ENCODE measurements at regions not wholly inside any gene's neighbourhood (a gene's known extent, or its start where the extent isn't known, plus 50 kb on each side); places are given as distances from the start of the nearest gene placed in this dataset.
"Not testable (repeated sequence)": the region's sequence is repeated elsewhere in the genome, so short reads cannot be mapped to it uniquely, and the experiment has no call there.

DNA sequence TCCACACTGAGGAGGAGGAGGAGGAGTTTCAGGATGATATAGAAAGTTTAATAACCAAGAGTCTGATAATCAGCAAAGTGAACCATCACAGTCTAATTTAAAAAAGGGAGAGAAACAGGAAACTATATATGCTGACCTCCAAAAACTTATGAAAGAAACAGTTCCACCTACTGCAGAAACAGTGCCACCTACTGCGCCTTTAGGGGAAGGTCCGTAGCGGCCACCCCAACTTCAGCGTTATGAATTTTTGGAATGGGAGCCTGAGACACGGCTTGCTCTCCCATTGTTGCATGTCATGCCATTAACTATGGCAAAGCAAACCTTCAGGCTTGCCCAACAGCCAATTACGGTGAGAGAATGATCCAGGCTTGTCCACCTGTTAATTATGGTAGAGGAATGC is 1719.2 kb upstream of the LRRTM1 start:
- ATAC-seq (no peak), DNase-seq (no peak)
- H3K4me3 Mint-ChIP-seq, result no peak overlapping the region
- H3K4me1 Mint-ChIP-seq, result no peaks in the 10 kb centered on the region
- no peak overlapping the region for H3K27ac Mint-ChIP-seq
- peaks cover 5 to 17% of the 10 kb centered on the region in 2 donors for H3K9me3 Mint-ChIP-seq
- H3K27me3 Mint-ChIP-seq, result no peaks in the 10 kb centered on the region

DNA sequence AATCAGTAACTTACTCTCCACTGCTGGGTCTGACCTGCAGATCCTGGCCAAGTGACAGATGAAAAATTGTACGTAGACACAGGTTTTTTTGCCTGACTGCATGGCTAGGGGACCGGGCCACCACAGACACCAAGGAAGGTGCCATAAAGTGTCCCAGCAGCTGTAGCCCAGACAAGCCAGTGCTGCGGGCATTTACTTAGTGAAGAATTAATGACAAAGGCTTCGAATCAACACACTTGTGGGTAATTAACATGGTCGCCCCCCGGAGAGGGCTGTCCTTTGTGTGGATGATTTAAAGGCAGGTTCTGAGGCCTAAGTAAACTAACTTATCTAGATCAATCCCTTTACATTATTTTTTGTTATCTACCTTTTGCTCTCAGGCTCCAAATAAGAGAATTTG is 1709.1 kb upstream of the LRRTM1 start:
- Mint-ChIP-seq H3K27ac (no peak overlapping the region), H3K9me3 (no peaks in the 10 kb centered on the region), H3K4me1 (no peaks in the 10 kb centered on the region), H3K4me3 (no peak overlapping the region), H3K27me3 (no peaks in the 10 kb centered on the region)
- no peak for ATAC-seq
- DNase-seq, result no peak

GRCh38 chr2:82007071-82007664 is 1702.6 kb upstream of the LRRTM1 start:
- no peaks in the 10 kb centered on the region for H3K4me1 Mint-ChIP-seq
- DNase-seq (no peak), ATAC-seq (no peak)
- no peaks in the 10 kb centered on the region for H3K27me3 Mint-ChIP-seq
- H3K4me3 Mint-ChIP-seq, result no peak overlapping the region
- no peak overlapping the region for H3K27ac Mint-ChIP-seq
- H3K9me3 Mint-ChIP-seq, result peaks cover 3 to 23% of the 10 kb centered on the region in 2 donors

DNA sequence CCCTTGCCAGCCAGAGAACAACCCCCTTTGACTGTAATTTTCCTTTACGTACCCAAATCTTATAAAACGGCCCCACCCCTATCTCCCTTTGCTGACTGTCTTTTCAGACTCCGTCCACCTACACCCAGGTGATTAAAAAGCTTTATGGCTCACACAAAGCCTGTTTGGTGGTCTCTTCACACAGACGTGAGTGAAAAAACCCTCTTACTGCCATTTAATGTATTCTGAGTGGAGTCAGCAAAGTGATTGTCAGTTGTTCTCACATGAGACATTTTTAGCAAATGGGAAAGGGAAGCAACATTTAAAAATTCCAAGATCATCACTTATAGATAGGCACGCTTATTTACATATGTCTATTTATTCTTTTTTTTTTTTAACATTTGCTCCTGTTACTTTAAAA is 1701.3 kb upstream of the LRRTM1 start:
- ATAC-seq, DNase-seq, H3K4me1 Mint-ChIP-seq, H3K27ac Mint-ChIP-seq, H3K4me3 Mint-ChIP-seq, H3K27me3 Mint-ChIP-seq: not testable (repeated sequence)
- peaks cover 3 to 27% of the 10 kb centered on the region in 2 donors for H3K9me3 Mint-ChIP-seq

DNA sequence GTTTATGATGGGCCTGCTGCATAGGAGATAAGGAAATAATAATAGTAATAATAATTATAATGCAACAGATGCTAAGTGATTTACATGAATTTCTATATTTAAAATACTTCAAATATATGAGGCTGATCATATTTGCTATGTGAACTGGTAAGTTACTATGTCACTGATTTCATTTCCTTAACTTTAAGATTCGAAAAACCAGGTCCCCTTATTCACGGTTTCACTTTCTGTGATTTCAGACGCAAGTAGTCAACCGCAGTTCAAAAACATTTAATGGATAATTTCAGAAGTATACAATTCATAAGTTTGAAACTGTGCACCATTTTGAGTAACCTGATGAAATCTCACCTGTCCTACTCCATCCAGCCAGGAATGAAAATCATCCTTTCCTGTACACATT is 1697.1 kb upstream of the LRRTM1 start:
- Mint-ChIP-seq H3K4me3 (no peak overlapping the region), H3K27me3 (no peaks in the 10 kb centered on the region), H3K4me1 (no peaks in the 10 kb centered on the region), H3K27ac (no peak overlapping the region), H3K9me3 (peaks cover 13 to 31% of the 10 kb centered on the region in 2 donors)
- ATAC-seq (no peak), DNase-seq (no peak)

DNA sequence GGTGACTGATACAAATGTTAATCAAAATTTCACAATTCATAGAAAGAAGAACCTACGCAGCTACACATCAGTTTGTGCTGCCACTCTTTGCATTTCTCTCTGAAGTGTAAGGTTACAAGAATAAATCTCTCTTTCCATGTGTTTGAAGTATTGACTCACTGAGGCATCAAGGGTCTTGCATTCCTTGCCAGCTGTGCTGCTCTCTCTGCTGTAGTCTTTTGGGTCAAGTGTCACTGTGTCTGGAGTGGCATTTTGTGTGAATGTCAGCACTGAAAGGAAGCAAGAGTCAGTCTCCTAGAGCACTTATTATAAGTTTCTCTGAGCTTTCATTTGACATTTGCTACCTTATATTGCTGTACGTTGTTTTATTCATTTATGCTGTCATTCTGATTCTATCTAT is 1696.1 kb upstream of the LRRTM1 start:
- Mint-ChIP-seq H3K27me3 (no peaks in the 10 kb centered on the region), H3K9me3 (peaks cover 13 to 21% of the 10 kb centered on the region in 2 donors), H3K4me1 (no peaks in the 10 kb centered on the region), H3K27ac (no peak overlapping the region), H3K4me3 (no peak overlapping the region)
- no peak for DNase-seq
- ATAC-seq, result no peak

DNA sequence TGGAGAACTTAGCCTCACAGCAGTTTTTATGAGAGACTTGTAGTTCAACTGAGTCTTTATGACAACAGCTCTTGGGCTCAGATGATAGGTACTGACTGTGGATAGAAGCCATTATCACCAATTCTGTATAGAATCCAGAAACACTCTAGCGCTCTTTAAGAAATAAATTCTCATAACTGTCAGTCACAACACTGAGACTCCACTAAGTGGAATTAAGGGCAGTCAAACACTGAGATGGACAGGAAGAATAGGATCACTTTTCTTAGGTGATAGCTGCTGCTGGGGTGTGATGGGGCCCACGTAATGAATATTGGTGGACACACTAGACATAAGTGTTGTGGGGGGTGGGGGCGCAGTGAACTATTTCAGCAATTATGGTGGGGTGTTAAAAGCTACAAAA is 1691.8 kb upstream of the LRRTM1 start:
- no peak for DNase-seq
- Mint-ChIP-seq H3K4me1 (no peaks in the 10 kb centered on the region), H3K9me3 (peaks cover 10 to 13% of the 10 kb centered on the region in 2 donors), H3K4me3 (no peak overlapping the region), H3K27me3 (no peaks in the 10 kb centered on the region), H3K27ac (no peak overlapping the region)
- no peak for ATAC-seq

DNA sequence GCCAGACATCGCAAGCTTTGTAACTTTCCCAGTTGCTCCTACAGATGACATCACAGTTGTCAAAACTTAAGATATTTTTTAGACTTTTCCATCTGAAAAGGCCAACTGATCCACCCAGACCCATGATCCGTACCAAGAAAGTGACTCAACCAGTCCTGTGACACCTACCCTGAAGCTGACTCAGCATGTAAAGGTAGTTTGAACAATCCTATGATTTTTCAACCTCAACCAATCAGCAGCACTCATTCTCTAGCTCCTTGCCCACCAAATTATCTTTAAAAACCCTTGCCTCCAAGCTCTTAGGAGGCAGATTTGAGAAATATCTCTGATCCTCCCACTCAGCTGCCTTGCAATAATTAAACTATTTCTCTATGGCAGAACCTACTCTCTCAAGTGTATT is 1686.7 kb upstream of the LRRTM1 start:
- H3K9me3 Mint-ChIP-seq, result no peaks in the 10 kb centered on the region
- no peaks in the 10 kb centered on the region for H3K4me1 Mint-ChIP-seq
- ATAC-seq (no peak), DNase-seq (no peak)
- no peak overlapping the region for H3K27ac Mint-ChIP-seq
- H3K4me3 Mint-ChIP-seq, result no peak overlapping the region
- H3K27me3 Mint-ChIP-seq, result no peaks in the 10 kb centered on the region

- Mint-ChIP-seq H3K4me3 (no peak overlapping the region), H3K27ac (no peak overlapping the region), H3K9me3 (peaks cover 0 to 9% of the 10 kb centered on the region in 2 donors), H3K27me3 (no peaks in the 10 kb centered on the region), H3K4me1 (no peaks in the 10 kb centered on the region)
- no peak for ATAC-seq
- DNase-seq, result no peak
Measured at GRCh38 chr2:81987370-81987769, 1682.8 kb upstream of the LRRTM1 start.

- no peaks in the 10 kb centered on the region for H3K27me3 Mint-ChIP-seq
- H3K27ac Mint-ChIP-seq, result no peak overlapping the region
- H3K4me3 Mint-ChIP-seq, result no peak overlapping the region
- no peaks in the 10 kb centered on the region for H3K4me1 Mint-ChIP-seq
- DNase-seq (no peak), ATAC-seq (peak; percentile 31)
- H3K9me3 Mint-ChIP-seq, result peaks cover 0 to 13% of the 10 kb centered on the region in 2 donors
Measured at GRCh38 chr2:81984969-81985637, 1680.6 kb upstream of the LRRTM1 start.

- ATAC-seq (no peak), DNase-seq (no peak)
- Mint-ChIP-seq H3K27me3 (no peaks in the 10 kb centered on the region), H3K27ac (no peak overlapping the region), H3K4me3 (no peak overlapping the region), H3K9me3 (peaks cover 0 to 13% of the 10 kb centered on the region in 2 donors), H3K4me1 (no peaks in the 10 kb centered on the region)
Measured at GRCh38 chr2:81981585-81981984, 1677.0 kb upstream of the LRRTM1 start.

- DNase-seq (no peak), ATAC-seq (no peak)
- Mint-ChIP-seq H3K4me3 (no peak overlapping the region), H3K4me1 (no peaks in the 10 kb centered on the region), H3K9me3 (peaks cover 0 to 7% of the 10 kb centered on the region in 2 donors), H3K27ac (no peak overlapping the region), H3K27me3 (no peaks in the 10 kb centered on the region)
Measured at GRCh38 chr2:81979086-81979485, 1674.5 kb upstream of the LRRTM1 start.

- no peak overlapping the region for H3K27ac Mint-ChIP-seq
- ATAC-seq, result no peak
- H3K9me3 Mint-ChIP-seq, result peaks cover 0 to under 1% of the 10 kb centered on the region in 2 donors
Measured at GRCh38 chr2:81976998-81977397, 1672.4 kb upstream of the LRRTM1 start.

DNA sequence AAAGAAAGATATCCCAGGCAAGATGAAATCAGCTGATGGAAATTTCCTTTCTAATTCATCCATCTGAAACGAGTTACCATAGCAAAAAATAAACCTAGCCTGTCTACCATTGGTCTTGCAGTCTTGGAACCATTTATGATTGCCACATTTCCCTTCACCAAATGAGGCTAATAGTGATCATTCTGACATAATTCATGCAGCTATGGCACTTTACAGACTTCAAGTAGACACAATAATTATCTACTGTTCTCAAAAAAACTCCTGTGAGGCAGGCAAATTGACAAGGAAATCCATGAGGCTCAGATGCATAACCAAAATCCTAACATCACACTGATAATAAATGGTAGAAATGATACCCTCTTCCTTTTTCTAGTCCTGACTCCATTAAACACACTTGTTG is 1669.7 kb upstream of the LRRTM1 start:
- ATAC-seq, result no peak
- H3K27ac Mint-ChIP-seq, result no peak overlapping the region
- no peaks in the 10 kb centered on the region for H3K9me3 Mint-ChIP-seq
- H3K27me3 Mint-ChIP-seq, result no peaks in the 10 kb centered on the region
- H3K4me1 Mint-ChIP-seq, result no peaks in the 10 kb centered on the region
- no peak overlapping the region for H3K4me3 Mint-ChIP-seq
- no peak for DNase-seq

More at GRCh38 chr2:81976998-81977397, 1672.4 kb upstream of the LRRTM1 start:
- H3K4me3 Mint-ChIP-seq, result no peak overlapping the region
- no peak for DNase-seq
- H3K4me1 Mint-ChIP-seq, result no peaks in the 10 kb centered on the region
- no peaks in the 10 kb centered on the region for H3K27me3 Mint-ChIP-seq

- H3K4me3 Mint-ChIP-seq, result no peak overlapping the region
- no peak overlapping the region for H3K27ac Mint-ChIP-seq
- DNase-seq (no peak), ATAC-seq (no peak)
- no peaks in the 10 kb centered on the region for H3K4me1 Mint-ChIP-seq
- H3K27me3 Mint-ChIP-seq, result no peaks in the 10 kb centered on the region
- H3K9me3 Mint-ChIP-seq, result peaks cover 10 to 12% of the 10 kb centered on the region in 2 donors
Measured at GRCh38 chr2:81942876-81943275, 1638.3 kb upstream of the LRRTM1 start.

GRCh38 chr2:81942136-81942680 is 1637.7 kb upstream of the LRRTM1 start:
- Mint-ChIP-seq H3K27me3 (no peaks in the 10 kb centered on the region), H3K9me3 (peaks cover 9 to 11% of the 10 kb centered on the region in 2 donors), H3K27ac (no peak overlapping the region), H3K4me1 (no peaks in the 10 kb centered on the region), H3K4me3 (no peak overlapping the region)
- DNase-seq, result no peak
- no peak for ATAC-seq

All from stimulated activated naive CD8-positive, alpha-beta T cell treated with anti-CD3 and anti-CD28 coated beads, Interleukin-15, amount 100 ng/mL, for 72 hours (primary cell).